Vagina (tissue), 2 donors: ENCODE measurements at regions not wholly inside any gene's neighbourhood (a gene's known extent, or its start where the extent isn't known, plus 50 kb on each side); places are given as distances from the start of the nearest gene placed in this dataset.
A peak's percentile ranks its signal among the peaks of the same experiment; 100 is the strongest.

Source experiments
- CTCF ChIP-seq, 3 experiments: fragments of 450-650 bp in 2 of 3; fragments of 200-600 bp in 1 of 3; sonication (generic) in 1 of 3; IDR thresholded peaks; one replicate each; pipeline ENCODE4 v1.5.1; 2017 to 2019; ENCODE audit warnings: antibody characterized with exemption in 3 of 3, mild to moderate bottlenecking in 2 of 3, moderate library complexity in 2 of 3
- POLR2AphosphoS5 ChIP-seq, 2 donors: sonication (generic); formaldehyde crosslinking; IDR thresholded peaks; one replicate each; pipeline ENCODE4 v1.9.0; 2017; ENCODE audit warnings: antibody characterized with exemption in 2 of 2, mild to moderate bottlenecking in 2 of 2, low read depth in 1 of 2; ENCODE audit not compliant: insufficient read depth in 1 of 2

GRCh38 chr16:86389566-86390328 is 120.6 kb upstream of the FOXF1 start:
- TF ChIP-seq CTCF (IDR thresholded peaks at IDR 0.05) (no peak), POLR2AphosphoS5 (IDR thresholded peaks at IDR 0.05; ENCODE audit: insufficient read depth in 1 of 2, low read depth in 1 of 2) (peak in 1 of 2 donors; percentile 59)
